H1 (cell line): ENCODE measurements at regions not wholly inside any gene's neighbourhood (a gene's known extent, or its start where the extent isn't known, plus 50 kb on each side); places are given as distances from the start of the nearest gene placed in this dataset.

Source experiments
- CTCF ChIA-PET: fragments of 300-600 bp; sonication (Branson Sonifier 250); formaldehyde crosslinking; loops from one replicate; lab custom pipeline; 2021; ENCODE audit not compliant: partially characterized antibody; lab: Charles Lee
- POLR2A ChIA-PET: fragments of 300-600 bp; sonication (Branson Sonifier 250); formaldehyde crosslinking; loops from one replicate; lab custom pipeline; 2021; ENCODE audit warnings: inconsistent platforms; ENCODE audit not compliant: partially characterized antibody; lab: Charles Lee
- DNase-seq, 2 experiments: peaks; one replicate each; pipeline versions ENCODE4 v3.0.0 to v3.0.0-alpha.2; 2010 to 2022; ENCODE audit warnings: low spot score in 2 of 2, low read depth in 1 of 2, mixed read lengths in 1 of 2
- FAIRE-seq: peaks from 2 replicates; lab custom pipeline; 2011; peaks lifted over from hg19 to GRCh38; lab: Jason Lieb, UNC
- H2AFZ ChIP-seq: 2 replicates; pipeline ENCODE4 v1.8.1; 2012; ENCODE audit warnings: low read length, inconsistent platforms
- H2AK5ac ChIP-seq: 2 replicates; pipeline ENCODE4 v1.6.1; 2013; ENCODE audit warnings: low read depth, low read length
- H2BK120ac ChIP-seq: replicated peaks from 2 replicates; pipeline ENCODE3; 2013; ENCODE audit warnings: low read depth, low read length, inconsistent platforms
- H2BK12ac ChIP-seq: 2 replicates; pipeline ENCODE4 v1.6.1; 2013; ENCODE audit warnings: low read depth, low read length
- H2BK15ac ChIP-seq: 2 replicates; pipeline ENCODE4 v1.6.1; 2013; ENCODE audit warnings: low read length
- H2BK20ac ChIP-seq: 2 replicates; pipeline ENCODE4 v1.6.1; 2013; ENCODE audit warnings: low read length
- H2BK5ac ChIP-seq: 2 replicates; pipeline ENCODE4 v1.6.1; 2013; ENCODE audit warnings: low read depth, low read length
- H3K14ac ChIP-seq: 2 replicates; pipeline ENCODE4 v1.6.1; 2013; ENCODE audit warnings: inconsistent platforms; ENCODE audit not compliant: insufficient read length
- H3K18ac ChIP-seq: 2 replicates; pipeline ENCODE4 v1.6.1; 2013; ENCODE audit warnings: low read length; ENCODE audit errors: extremely low read depth
- H3K23ac ChIP-seq: 2 replicates; pipeline ENCODE4 v1.6.1; 2013; ENCODE audit warnings: inconsistent platforms; ENCODE audit not compliant: insufficient read length
- H3K23me2 ChIP-seq: 2 replicates; pipeline ENCODE4 v1.6.1; 2013; ENCODE audit warnings: low read depth, low read length
- H3K27ac ChIP-seq: 2 replicates; pipeline ENCODE4 v1.6.1; 2011; ENCODE audit warnings: low read depth, low read length, inconsistent platforms
- H3K27me3 ChIP-seq, 4 experiments: replicated peaks in 1 of 4; 1 replicate in 1 of 4; 2 replicates in 3 of 4; pipeline versions ENCODE4 v1.6.1 to v1.8.1; 2011 to 2013; ENCODE audit warnings: low read length in 3 of 4, mild to moderate bottlenecking in 3 of 4, inconsistent platforms in 2 of 4, mixed read lengths in 2 of 4, moderate library complexity in 1 of 4; ENCODE audit not compliant: control insufficient read depth in 3 of 4, insufficient read depth in 3 of 4; ENCODE audit errors: extremely low read depth in 1 of 4
- H3K36me3 ChIP-seq, 4 experiments: 2 replicates each; pipeline versions ENCODE4 v1.6.1 to v1.8.1; 2011 to 2013; ENCODE audit warnings: mild to moderate bottlenecking in 4 of 4, low read length in 3 of 4, moderate library complexity in 2 of 4, control low read depth in 1 of 4, inconsistent platforms in 1 of 4; ENCODE audit not compliant: insufficient read depth in 4 of 4, control insufficient read depth in 2 of 4
- H3K4ac ChIP-seq: replicated peaks from 2 replicates; pipeline ENCODE3; 2013; ENCODE audit warnings: low read length, low read depth, mixed read lengths, inconsistent platforms; ENCODE audit not compliant: insufficient read length
- H3K4me1 ChIP-seq, 4 experiments: replicated peaks in 1 of 4; 1 replicate in 1 of 4; 2 replicates in 3 of 4; pipeline versions ENCODE4 v1.6.1 to v1.8.1; 2011 to 2013; ENCODE audit warnings: low read length in 3 of 4, inconsistent platforms in 2 of 4, mixed read lengths in 1 of 4; ENCODE audit not compliant: insufficient read depth in 4 of 4, control insufficient read depth in 3 of 4
- H3K4me2 ChIP-seq, 2 experiments: 2 replicates each; pipeline versions ENCODE4 v1.6.1 to v1.8.1; 2011 to 2013; ENCODE audit warnings: low read depth in 2 of 2, low read length in 2 of 2, control low read depth in 1 of 2, inconsistent platforms in 1 of 2, mild to moderate bottlenecking in 1 of 2; ENCODE audit not compliant: insufficient read depth in 1 of 2
- H3K4me3 ChIP-seq, 4 experiments: fragments of 200-600, 300-600 bp in 1 of 4; sonication (generic), shearing (Covaris generic), sonication (Bioruptor Twin) in 1 of 4; 2 replicates each; pipeline versions ENCODE4 v1.5.1 to v1.8.1; 2011 to 2016; ENCODE audit warnings: low read length in 4 of 4, low read depth in 3 of 4, control low read depth in 2 of 4, inconsistent platforms in 2 of 4, mild to moderate bottlenecking in 2 of 4, mixed read lengths in 1 of 4, moderate library complexity in 1 of 4; ENCODE audit not compliant: insufficient read depth in 2 of 4; ENCODE audit errors: extremely low read depth in 1 of 4
- H3K56ac ChIP-seq: replicated peaks from 2 replicates; pipeline ENCODE3; 2013; ENCODE audit warnings: low read depth, mild to moderate bottlenecking, mixed read lengths, low read length, inconsistent platforms; ENCODE audit not compliant: insufficient read length
- H3K79me1 ChIP-seq: 2 replicates; pipeline ENCODE4 v1.6.1; 2013; ENCODE audit warnings: low read depth, low read length, control low read depth
- H3K79me2 ChIP-seq, 2 experiments: 2 replicates each; pipeline versions ENCODE4 v1.6.1 to v1.8.1; 2012 to 2013; ENCODE audit warnings: low read length in 2 of 2, mild to moderate bottlenecking in 2 of 2, inconsistent platforms in 1 of 2; ENCODE audit not compliant: insufficient read depth in 2 of 2, control insufficient read depth in 1 of 2
- H3K9ac ChIP-seq, 4 experiments: replicated peaks in 1 of 4; 1 replicate in 1 of 4; 2 replicates in 3 of 4; pipeline versions ENCODE4 v1.6.1 to v1.8.1; 2011 to 2013; ENCODE audit warnings: low read depth in 3 of 4, low read length in 3 of 4, control low read depth in 2 of 4, mild to moderate bottlenecking in 2 of 4, moderate library complexity in 2 of 4, inconsistent platforms in 1 of 4; ENCODE audit errors: extremely low read depth in 1 of 4
- H3K9me3 ChIP-seq, 2 experiments: 2 replicates each; pipeline versions ENCODE4 v1.6.1 to v1.8.1; 2012 to 2013; ENCODE audit warnings: mild to moderate bottlenecking in 2 of 2, moderate library complexity in 2 of 2, control low read depth in 1 of 2, inconsistent platforms in 1 of 2, low read depth in 1 of 2, low read length in 1 of 2, mixed read lengths in 1 of 2; ENCODE audit not compliant: insufficient read depth in 2 of 2
- H4K20me1 ChIP-seq, 2 experiments: replicated peaks in 1 of 2; 2 replicates each; pipeline versions ENCODE3 to v1.8.1; 2011 to 2013; ENCODE audit warnings: inconsistent platforms in 2 of 2, low read length in 2 of 2, mild to moderate bottlenecking in 1 of 2; ENCODE audit not compliant: insufficient read depth in 2 of 2, control insufficient read depth in 1 of 2
- H4K5ac ChIP-seq: 2 replicates; pipeline ENCODE4 v1.6.1; 2013; ENCODE audit warnings: low read length, low read depth, mixed read lengths, inconsistent platforms; ENCODE audit not compliant: insufficient read length
- H4K8ac ChIP-seq: 2 replicates; pipeline ENCODE4 v1.8.0; 2013; ENCODE audit warnings: mild to moderate bottlenecking, moderate library complexity, low read length, inconsistent platforms; ENCODE audit not compliant: insufficient read depth; ENCODE audit errors: extremely low read depth
- H4K91ac ChIP-seq: replicated peaks from 2 replicates; pipeline ENCODE3; 2013; ENCODE audit warnings: low read length, mixed read lengths, inconsistent platforms; ENCODE audit not compliant: insufficient read length
- ASH2L ChIP-seq: fragments of 200-600, 300-600 bp; sonication (generic); IDR thresholded peaks from one replicate; pipeline ENCODE4 v1.7.1; 2017; ENCODE audit warnings: low read length
- BRCA1 ChIP-seq: IDR thresholded peaks from 2 replicates; pipeline ENCODE4 v1.6.1; 2012; ENCODE audit warnings: low read depth, low read length, improper control_type of control experiment
- CHD1 ChIP-seq: IDR thresholded peaks from 2 replicates; pipeline ENCODE4 v1.6.1; 2012; ENCODE audit warnings: low read depth, low read length, improper control_type of control experiment
- CHD2 ChIP-seq: IDR thresholded peaks from 2 replicates; pipeline ENCODE4 v1.6.1; 2012; ENCODE audit warnings: low read length, improper control_type of control experiment
- CREB1 ChIP-seq: IDR thresholded peaks from 2 replicates; pipeline ENCODE4 v1.6.1; 2012; ENCODE audit warnings: inconsistent platforms
- JUN ChIP-seq: IDR thresholded peaks from 2 replicates; pipeline ENCODE4 v1.6.1; 2011; ENCODE audit warnings: low read depth, mild to moderate bottlenecking, improper control_type of control experiment, low read length
- JUND ChIP-seq: IDR thresholded peaks from 2 replicates; pipeline ENCODE4 v1.6.1; 2011; ENCODE audit warnings: mild to moderate bottlenecking, improper control_type of control experiment, low read length
- RAD21 ChIP-seq, 2 experiments: IDR thresholded peaks in 1 of 2; conservative IDR thresholded peaks in 1 of 2; 2 replicates each; pipeline ENCODE4 v1.6.1; 2011; ENCODE audit warnings: low read depth in 2 of 2, low read length in 2 of 2, improper control_type of control experiment in 1 of 2, inconsistent platforms in 1 of 2, mild to moderate bottlenecking in 1 of 2, moderate library complexity in 1 of 2
- RBBP5 ChIP-seq: IDR thresholded peaks from 2 replicates; pipeline ENCODE4 v1.7.1; 2012; ENCODE audit warnings: low read depth, mild to moderate bottlenecking, inconsistent platforms, low read length, moderate library complexity, borderline replicate concordance
- RFX5 ChIP-seq: IDR thresholded peaks from 2 replicates; pipeline ENCODE4 v1.6.1; 2011; ENCODE audit warnings: low read depth, low read length, improper control_type of control experiment, borderline replicate concordance
- RXRA ChIP-seq: IDR thresholded peaks from 2 replicates; pipeline ENCODE4 v1.6.1; 2011; ENCODE audit warnings: low read depth, mild to moderate bottlenecking, low read length, moderate library complexity; ENCODE audit not compliant: insufficient read depth
- SIN3A ChIP-seq, 2 experiments: IDR thresholded peaks in 1 of 2; conservative IDR thresholded peaks in 1 of 2; 2 replicates each; pipeline ENCODE4 v1.6.1; 2011 to 2012; ENCODE audit warnings: low read length in 2 of 2, improper control_type of control experiment in 1 of 2, low read depth in 1 of 2, mild to moderate bottlenecking in 1 of 2
- SP2 ChIP-seq: IDR thresholded peaks from 2 replicates; pipeline ENCODE4 v1.6.1; 2012; ENCODE audit warnings: mild to moderate bottlenecking, low read length, inconsistent platforms
- SP4 ChIP-seq: IDR thresholded peaks from 2 replicates; pipeline ENCODE4 v1.6.1; 2012; ENCODE audit warnings: low read length, inconsistent platforms
- TBP ChIP-seq: IDR thresholded peaks from 2 replicates; pipeline ENCODE4 v1.6.1; 2011; ENCODE audit warnings: low read depth, low read length, improper control_type of control experiment
- YY1 ChIP-seq: IDR thresholded peaks from 2 replicates; pipeline ENCODE4 v1.6.1; 2011; ENCODE audit warnings: low read depth, mild to moderate bottlenecking, low read length
- WGBS, 2 experiments: shearing (Covaris generic) in 1 of 2; methylation state at CpG; one replicate each; pipeline versions ENCODE4 v1.1.6 to v1.1.7; 2013 to 2015; ENCODE audit warnings: low lambda C conversion rate in 2 of 2, mixed read lengths in 2 of 2, inconsistent platforms in 1 of 2, low coverage in 1 of 2, missing lambda C conversion rate in 1 of 2; ENCODE audit not compliant: insufficient replicate concordance in 2 of 2, insufficient coverage in 1 of 2, insufficient read length in 1 of 2; ENCODE audit errors: extremely low coverage in 1 of 2, missing lambda C conversion rate in 1 of 2; 5-methylcytosine and 5-hydroxymethylcytosine counted together

DNA sequence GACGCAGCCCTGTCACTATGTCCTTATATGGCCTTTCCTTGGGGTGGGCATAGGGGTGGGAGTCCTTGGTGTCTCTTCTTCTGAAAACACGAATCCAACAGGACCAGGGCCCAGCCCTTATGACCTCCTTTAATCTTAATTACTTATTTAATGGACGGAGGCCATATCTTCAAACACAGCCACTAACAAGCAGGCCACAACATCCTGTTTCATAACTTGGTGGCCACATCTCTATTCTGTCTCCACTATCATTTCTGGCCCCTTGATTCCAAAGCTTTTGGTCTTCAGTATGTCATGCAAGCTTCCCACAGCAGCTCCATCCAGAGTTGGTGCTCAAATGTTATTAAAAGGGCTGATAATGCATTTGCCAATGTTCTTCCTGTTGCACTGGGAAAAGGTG lies 287.3 kb upstream of the SMIM21 start:
- no peak overlapping the region for H3K27ac ChIP-seq
- no peaks in the 10 kb centered on the region for H3K23me2 ChIP-seq
- POLR2A ChIA-PET: no interaction called here
- no peak overlapping the region for H3K14ac ChIP-seq
- no peaks in the 10 kb centered on the region for H4K20me1 ChIP-seq
- H3K9me3 ChIP-seq: peaks cover 8 to 11% of the 10 kb centered on the region in 2 experiments; a peak in 3 of 4 replicates
- no peak overlapping the region for H4K91ac ChIP-seq
- H2BK5ac ChIP-seq: no peak overlapping the region
- H3K36me3 ChIP-seq: no peaks in the 10 kb centered on the region
- H3K56ac ChIP-seq: no peak overlapping the region
- H3K79me1 ChIP-seq: no peaks in the 10 kb centered on the region
- H3K4me3 ChIP-seq: no peak overlapping the region
- no peak for TF ChIP-seq TBP
- TF ChIP-seq JUND: no peak
- TF ChIP-seq CHD2: no peak
- no peak for TF ChIP-seq RFX5
- TF ChIP-seq RBBP5: no peak
- no peak for TF ChIP-seq RXRA
- no peak for TF ChIP-seq BRCA1
- TF ChIP-seq ASH2L: no peak
- no peak for TF ChIP-seq SP2
- TF ChIP-seq YY1: no peak
- TF ChIP-seq CREB1: no peak
- TF ChIP-seq SIN3A (conservative IDR thresholded peaks at IDR 0.05 in 1 of 2, IDR thresholded peaks at IDR 0.05 in 1 of 2; ENCODE audit: low read depth in 1 of 2, low read length in 2 of 2): no peak
- no peak for TF ChIP-seq SP4
- no peak for TF ChIP-seq RAD21 (IDR thresholded peaks at IDR 0.05 in 1 of 2, conservative IDR thresholded peaks at IDR 0.05 in 1 of 2; ENCODE audit: low read depth in 2 of 2, low read length in 2 of 2)
- no peak for TF ChIP-seq JUN
- no peak for TF ChIP-seq CHD1
- DNase-seq (no peak), FAIRE-seq (no peak)
- H3K23ac ChIP-seq: no peak overlapping the region
- CTCF ChIA-PET: no interaction called here
- no peak overlapping the region for H2AK5ac ChIP-seq
- no peak overlapping the region for H4K5ac ChIP-seq
- H3K4me1 ChIP-seq: no peaks in the 10 kb centered on the region
- no peak overlapping the region for H3K4ac ChIP-seq
- H2BK120ac ChIP-seq: no peak overlapping the region
- no peak overlapping the region for H3K9ac ChIP-seq
- no peak overlapping the region for H2BK20ac ChIP-seq
- H3K79me2 ChIP-seq: no peaks in the 10 kb centered on the region
- no peak overlapping the region for H3K18ac ChIP-seq
- no peak overlapping the region for H2AFZ ChIP-seq
- WGBS, 2 experiments: 89% methylated on average over 3 of the region's 3 CpGs; no CpG with 5 or more reads in 1 of the 2 experiments
- H3K27me3 ChIP-seq: no peaks in the 10 kb centered on the region
- no peak overlapping the region for H2BK12ac ChIP-seq
- H3K4me2 ChIP-seq: no peak overlapping the region
- H2BK15ac ChIP-seq: no peak overlapping the region
- no peak overlapping the region for H4K8ac ChIP-seq
